Activated CD4-positive, alpha-beta T cell treated with anti-CD3 and anti-CD28 coated beads for 36 hours (primary cell): ENCODE measurements at regions not wholly inside any gene's neighbourhood (a gene's known extent, or its start where the extent isn't known, plus 50 kb on each side); places are given as distances from the start of the nearest gene placed in this dataset.
"Not testable (repeated sequence)": the region's sequence is repeated elsewhere in the genome, so short reads cannot be mapped to it uniquely, and the experiment has no call there.

Experiments
- ATAC-seq: fragments of 200-7000 bp; cut with Tn5 transposase; one replicate; pipeline ENCODE4 v1.10.0; 2021; ENCODE audit warnings: mild to moderate bottlenecking, moderate library complexity
- CTCF ChIA-PET: fragments of 350-600 bp; sonication (Branson Sonifier 250); formaldehyde crosslinking; loops from one replicate; lab custom pipeline; 2021; ENCODE audit warnings: antibody characterized with exemption; lab: Charles Lee
- POLR2A ChIA-PET: fragments of 350-600 bp; sonication (Branson Sonifier 250); formaldehyde crosslinking; loops from one replicate; lab custom pipeline; 2021; ENCODE audit warnings: antibody characterized with exemption, inconsistent platforms; lab: Charles Lee
- DNase-seq: peaks from one replicate; pipeline ENCODE4 v3.0.0-alpha.2; 2020
- H3K27ac Mint-ChIP-seq: one replicate; pipeline ENCODE4 v1.8.0; 2021; ENCODE audit warnings: mixed read lengths
- H3K27me3 Mint-ChIP-seq: one replicate; pipeline ENCODE4 v1.8.0; 2021; ENCODE audit warnings: mixed read lengths
- H3K36me3 Mint-ChIP-seq: one replicate; pipeline ENCODE4 v1.8.0; 2021; ENCODE audit warnings: low read depth, mixed read lengths
- H3K4me1 Mint-ChIP-seq: one replicate; pipeline ENCODE4 v1.8.0; 2021; ENCODE audit warnings: mixed read lengths
- H3K4me3 Mint-ChIP-seq: one replicate; pipeline ENCODE4 v1.8.0; 2021; ENCODE audit warnings: mild to moderate bottlenecking, moderate library complexity, mixed read lengths
- H3K9me3 Mint-ChIP-seq: one replicate; pipeline ENCODE4 v1.8.0; 2021; ENCODE audit warnings: low read depth, mixed read lengths
- intact Hi-C, 2 experiments: fragments of 100-400 bp; cut with DNase I in 1 of 2; cut with micrococcal nuclease in 1 of 2; formaldehyde crosslinking; loops; one replicate each; pipeline versions ENCODE4 v1.14.2 to v1.15.1; 2022 to 2024; cut with DNase I, micrococcal nuclease

DNA sequence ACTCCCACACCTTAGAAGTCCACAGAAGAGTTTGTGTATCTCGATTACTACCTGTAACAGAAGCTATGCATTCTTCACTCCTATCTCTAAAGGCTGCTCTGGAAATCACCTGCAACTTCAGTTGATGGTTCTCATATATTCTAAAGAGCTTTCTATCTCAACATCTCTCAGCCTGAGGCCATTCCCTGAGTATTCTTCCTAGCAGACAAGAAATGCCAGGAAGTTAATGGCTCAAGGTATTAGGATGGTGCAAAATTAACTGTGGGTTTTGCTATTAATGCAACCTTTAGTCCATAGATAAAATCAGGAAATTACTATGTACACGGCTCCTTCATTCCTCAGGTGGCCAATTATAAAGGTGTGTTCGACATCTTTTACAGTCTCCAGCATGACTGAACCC, 290.1 kb downstream of the ZNF716 start:
- CTCF ChIA-PET, DNase-seq, H3K27ac Mint-ChIP-seq, H3K36me3 Mint-ChIP-seq, H3K4me3 Mint-ChIP-seq, H3K27me3 Mint-ChIP-seq, ATAC-seq, H3K4me1 Mint-ChIP-seq, intact Hi-C loops, POLR2A ChIA-PET: not testable (repeated sequence)
- H3K9me3 Mint-ChIP-seq: peaks cover 18% of the 10 kb centered on the region

GRCh38 chr7:57769131-57769530, 319.2 kb downstream of the ZNF716 start:
- Mint-ChIP-seq H3K4me1 (no peaks in the 10 kb centered on the region), H3K27ac (no peak overlapping the region), H3K36me3 (no peaks in the 10 kb centered on the region), H3K9me3 (peaks cover 21% of the 10 kb centered on the region), H3K4me3 (no peak overlapping the region), H3K27me3 (no peaks in the 10 kb centered on the region)
- DNase-seq (no peak), ATAC-seq (no peak)
- POLR2A ChIA-PET: no interaction called here
- CTCF ChIA-PET: no interaction called here
- intact Hi-C loops: no loop called here

GRCh38 chr7:57769958-57770357, 320.0 kb downstream of the ZNF716 start:
- H3K36me3 Mint-ChIP-seq: no peaks in the 10 kb centered on the region
- POLR2A ChIA-PET: no interaction called here
- H3K9me3 Mint-ChIP-seq: peaks cover 22% of the 10 kb centered on the region
- H3K27ac Mint-ChIP-seq: no peak overlapping the region
- ATAC-seq (no peak), DNase-seq (no peak)
- CTCF ChIA-PET: no interaction called here
- intact Hi-C loops: no loop called here
- no peaks in the 10 kb centered on the region for H3K27me3 Mint-ChIP-seq
- no peaks in the 10 kb centered on the region for H3K4me1 Mint-ChIP-seq
- no peak overlapping the region for H3K4me3 Mint-ChIP-seq

- no peaks in the 10 kb centered on the region for H3K36me3 Mint-ChIP-seq
- POLR2A ChIA-PET: no interaction called here
- H3K9me3 Mint-ChIP-seq: peaks cover 30% of the 10 kb centered on the region
- no peak for DNase-seq
- no peak overlapping the region for H3K27ac Mint-ChIP-seq
- intact Hi-C loops: no loop called here
- H3K27me3 Mint-ChIP-seq: no peaks in the 10 kb centered on the region
- no peaks in the 10 kb centered on the region for H3K4me1 Mint-ChIP-seq
- CTCF ChIA-PET: no interaction called here
- no peak for ATAC-seq
- no peak overlapping the region for H3K4me3 Mint-ChIP-seq
Measured at GRCh38 chr7:57772126-57772924, 322.3 kb downstream of the ZNF716 start.

DNA sequence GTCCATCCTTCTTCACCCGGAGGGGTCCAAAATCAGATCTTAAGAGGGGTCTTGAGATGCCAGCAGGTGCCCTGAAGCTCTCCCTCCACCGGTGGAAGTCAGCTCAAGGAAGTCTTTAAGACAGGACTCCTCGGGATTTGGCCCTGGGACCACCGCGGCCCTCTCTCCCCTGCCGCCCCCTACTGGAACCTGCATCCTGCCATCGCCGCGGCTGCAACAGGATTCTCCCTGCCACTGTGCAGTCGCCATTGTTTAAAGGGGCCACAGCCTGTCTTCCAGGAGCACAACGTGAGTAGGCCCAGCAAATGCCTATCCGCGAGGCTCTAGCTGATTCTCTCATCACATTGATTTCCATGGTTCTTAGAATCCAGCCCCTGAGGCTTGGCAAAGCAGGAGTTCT, 324.3 kb downstream of the ZNF716 start:
- H3K4me3 Mint-ChIP-seq: no peak overlapping the region
- ATAC-seq (no peak), DNase-seq (no peak)
- no peaks in the 10 kb centered on the region for H3K27me3 Mint-ChIP-seq
- CTCF ChIA-PET: no interaction called here
- peaks cover 30% of the 10 kb centered on the region for H3K9me3 Mint-ChIP-seq
- intact Hi-C loops: no loop called here
- POLR2A ChIA-PET: no interaction called here
- H3K27ac Mint-ChIP-seq: no peak overlapping the region
- H3K4me1 Mint-ChIP-seq: no peaks in the 10 kb centered on the region
- no peaks in the 10 kb centered on the region for H3K36me3 Mint-ChIP-seq

DNA sequence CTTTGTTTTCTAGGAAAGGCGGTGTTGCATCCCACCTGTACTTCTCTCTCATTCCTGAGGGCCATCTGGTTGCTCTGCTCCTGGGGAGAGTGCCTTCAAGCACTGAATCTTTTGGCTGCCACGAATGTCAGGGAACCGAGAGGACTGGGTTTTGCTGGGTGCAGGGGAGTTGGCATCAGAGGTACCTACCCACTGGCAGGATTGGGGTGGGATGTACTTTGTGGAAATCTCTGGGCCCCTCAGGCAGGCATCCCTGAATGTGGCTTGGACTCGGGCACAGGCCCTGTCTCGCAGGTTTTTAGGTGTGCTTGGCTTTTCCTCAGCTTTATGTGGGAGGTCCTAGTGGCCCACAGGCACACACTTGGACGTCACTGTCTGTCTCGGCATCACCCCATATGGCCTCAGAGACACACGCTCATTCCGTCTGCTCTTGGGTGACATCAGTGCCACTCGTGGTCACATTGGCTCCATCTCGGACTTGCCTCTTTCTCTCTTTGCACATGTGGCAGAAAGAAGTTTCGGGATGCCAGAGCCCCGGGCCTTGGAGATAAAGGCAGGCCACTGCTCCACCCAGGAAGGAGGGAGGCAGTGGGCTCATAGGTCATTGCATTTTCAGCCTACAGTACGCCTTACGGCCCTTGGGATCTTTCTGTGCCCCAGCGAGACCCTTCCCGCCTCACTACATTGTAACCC, 325.6 kb downstream of the ZNF716 start:
- Mint-ChIP-seq H3K4me3 (no peak overlapping the region), H3K27ac (no peak overlapping the region), H3K4me1 (no peaks in the 10 kb centered on the region), H3K9me3 (peaks cover 31% of the 10 kb centered on the region), H3K27me3 (no peaks in the 10 kb centered on the region), H3K36me3 (no peaks in the 10 kb centered on the region)
- POLR2A ChIA-PET: no interaction called here
- intact Hi-C loops: no loop called here
- ATAC-seq (no peak), DNase-seq (no peak)
- CTCF ChIA-PET: no interaction called here

GRCh38 chr7:57776136-57776856, 326.3 kb downstream of the ZNF716 start:
- DNase-seq, POLR2A ChIA-PET, H3K27me3 Mint-ChIP-seq, CTCF ChIA-PET, H3K4me1 Mint-ChIP-seq, intact Hi-C loops, H3K36me3 Mint-ChIP-seq, H3K4me3 Mint-ChIP-seq, ATAC-seq, H3K27ac Mint-ChIP-seq: not testable (repeated sequence)
- H3K9me3 Mint-ChIP-seq: peaks cover 26% of the 10 kb centered on the region

DNA sequence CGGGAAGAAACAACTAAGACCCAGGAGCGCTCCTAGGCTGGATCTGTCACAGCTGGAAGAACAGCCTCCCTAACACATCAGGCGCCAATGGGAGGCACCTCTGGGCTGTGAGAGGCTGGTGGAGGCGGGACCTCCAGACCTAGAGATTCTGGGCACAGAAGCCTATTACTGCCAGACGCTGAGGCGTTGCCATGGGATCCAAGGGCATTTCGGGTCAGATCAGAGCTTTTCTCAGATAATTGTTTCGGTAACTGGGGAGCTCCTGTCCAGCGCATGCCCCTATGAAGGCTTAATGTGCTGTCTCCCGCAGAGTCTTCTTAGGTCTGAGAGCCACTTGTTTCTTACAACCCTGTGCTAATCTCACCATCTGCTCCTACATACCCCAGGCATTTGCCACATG, 339.2 kb downstream of the ZNF716 start:
- ATAC-seq (no peak), DNase-seq (no peak)
- no peaks in the 10 kb centered on the region for H3K4me1 Mint-ChIP-seq
- CTCF ChIA-PET: no interaction called here
- no peaks in the 10 kb centered on the region for H3K27me3 Mint-ChIP-seq
- H3K4me3 Mint-ChIP-seq: no peak overlapping the region
- peaks cover 6% of the 10 kb centered on the region for H3K9me3 Mint-ChIP-seq
- no peaks in the 10 kb centered on the region for H3K36me3 Mint-ChIP-seq
- H3K27ac Mint-ChIP-seq: no peak overlapping the region
- POLR2A ChIA-PET: no interaction called here
- intact Hi-C loops: no loop called here

- Mint-ChIP-seq H3K4me3 (no peak overlapping the region), H3K9me3 (peaks cover 16% of the 10 kb centered on the region), H3K27me3 (no peaks in the 10 kb centered on the region), H3K4me1 (no peaks in the 10 kb centered on the region), H3K27ac (no peak overlapping the region), H3K36me3 (peaks cover 4% of the 10 kb centered on the region)
- intact Hi-C loops: no loop called here
- DNase-seq: no peak
- POLR2A ChIA-PET: no interaction called here
- CTCF ChIA-PET: no interaction called here
- no peak for ATAC-seq
Measured at GRCh38 chr7:57819491-57819981, 369.6 kb downstream of the ZNF716 start.

- intact Hi-C loops: loop anchor here (10.0 kb wide), 1 partner anchor 176 kb away; no protein-coding TSS in a partner anchor
- H3K4me3 Mint-ChIP-seq: no peak overlapping the region
- H3K36me3 Mint-ChIP-seq: peaks cover 4% of the 10 kb centered on the region
- H3K4me1 Mint-ChIP-seq: no peaks in the 10 kb centered on the region
- ChIA-PET POLR2A (no interaction called here), CTCF (no interaction called here)
- DNase-seq (no peak), ATAC-seq (no peak)
- peaks cover 16% of the 10 kb centered on the region for H3K9me3 Mint-ChIP-seq
- no peaks in the 10 kb centered on the region for H3K27me3 Mint-ChIP-seq
- no peak overlapping the region for H3K27ac Mint-ChIP-seq
Measured at GRCh38 chr7:57820477-57820876, 370.5 kb downstream of the ZNF716 start.

DNA sequence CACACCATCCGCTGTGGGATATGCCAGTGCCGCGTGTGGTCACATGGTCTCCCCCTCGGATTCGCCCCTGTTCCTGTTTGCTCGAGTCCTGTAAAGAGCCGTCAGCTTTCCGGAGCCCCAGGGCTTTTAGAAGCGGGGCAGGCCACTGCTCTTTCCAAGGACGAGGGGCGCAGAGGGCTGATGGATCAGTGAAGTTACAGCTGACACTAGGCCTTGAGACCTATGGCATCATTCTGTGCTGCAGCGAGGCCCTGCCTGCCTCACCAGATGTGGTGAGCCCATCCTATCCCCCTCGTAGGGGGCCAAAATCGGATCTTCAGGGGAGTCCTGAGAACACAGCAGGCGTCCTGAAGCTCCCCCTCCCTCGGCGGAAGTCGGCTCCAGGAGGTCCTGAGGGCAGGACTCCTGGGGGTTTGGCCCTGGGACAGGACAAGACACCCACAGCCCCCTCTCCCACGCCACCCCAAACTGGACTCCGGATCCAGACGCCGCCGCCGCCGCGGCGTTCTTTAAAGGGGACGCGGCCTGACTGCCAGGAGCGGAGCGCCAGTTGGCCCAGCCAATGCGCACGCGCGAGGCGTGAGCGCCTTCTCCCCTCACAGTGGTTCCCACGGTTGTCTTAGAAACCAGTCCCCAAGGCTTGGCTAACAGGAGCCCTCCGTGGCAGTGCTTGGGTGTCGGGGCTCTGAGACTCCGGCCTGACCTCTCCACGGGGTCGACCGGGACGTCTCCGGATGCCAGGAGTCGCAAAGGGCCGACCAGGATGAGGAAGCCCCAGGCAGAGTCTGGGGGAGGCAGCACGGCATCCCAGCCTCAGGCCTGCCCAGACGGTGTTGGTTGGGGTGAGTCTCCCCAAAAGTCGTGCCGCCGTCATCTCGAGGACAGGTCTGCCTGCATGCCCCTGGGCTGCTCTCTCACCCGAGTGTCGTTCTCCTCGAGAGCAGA, 371.7 kb downstream of the ZNF716 start:
- ATAC-seq: no peak
- intact Hi-C loops: loop anchor here (10.0 kb wide), 1 partner anchor 177 kb away; no protein-coding TSS in a partner anchor
- Mint-ChIP-seq H3K4me1 (no peaks in the 10 kb centered on the region), H3K36me3 (peaks cover 4% of the 10 kb centered on the region), H3K4me3 (no peak overlapping the region), H3K9me3 (peaks cover 20% of the 10 kb centered on the region), H3K27me3 (no peaks in the 10 kb centered on the region), H3K27ac (no peak overlapping the region)
- DNase-seq: no peak
- ChIA-PET CTCF (no interaction called here), POLR2A (no interaction called here)
